Mucosa of descending colon (tissue), 3 donors: ENCODE measurements at regions not wholly inside any gene's neighbourhood (a gene's known extent, or its start where the extent isn't known, plus 50 kb on each side); places are given as distances from the start of the nearest gene placed in this dataset.

Experiments used
- ATAC-seq: fragments of 200-7000 bp; cut with Tn5 transposase; one replicate; pipeline ENCODE4 v1.9.1; 2020; ENCODE audit warnings: mild to moderate bottlenecking, moderate library complexity
- DNase-seq, 3 donors: peaks; one replicate each; pipeline ENCODE4 v3.0.0-alpha.2; 2020
- H3K36me3 ChIP-seq: fragments of 200-600 bp; one replicate; pipeline ENCODE4 v1.8.0; 2021; ENCODE audit warnings: low read depth, mild to moderate bottlenecking
- H3K4me1 ChIP-seq: fragments of 200-600 bp; one replicate; pipeline ENCODE4 v1.8.0; 2021; ENCODE audit warnings: low read depth, mild to moderate bottlenecking
- H3K4me3 ChIP-seq: fragments of 200-600 bp; one replicate; pipeline ENCODE4 v1.8.0; 2021; ENCODE audit warnings: mild to moderate bottlenecking
- H3K9me3 ChIP-seq: fragments of 200-600 bp; one replicate; pipeline ENCODE4 v1.8.0; 2021; ENCODE audit warnings: mild to moderate bottlenecking
- intact Hi-C, 2 donors: fragments of 100-400 bp; cut with DNase I in 1 of 2; cut with micrococcal nuclease in 1 of 2; formaldehyde crosslinking; loops; one replicate each; pipeline versions ENCODE4 v1.11.0 to v1.11.1; 2022; cut with DNase I, micrococcal nuclease
- TF ChIP-seq, protein P1 (sequence below): fragments of 200-600 bp; IDR thresholded peaks from one replicate; pipeline ENCODE4 v1.8.0; 2022; ENCODE audit warnings: antibody characterized with exemption, mild to moderate bottlenecking
- donor health status: DM: no; HTN: no; CAD: no; lungs with moderate emphysema.
- donor health status: DM: no; HTN: no; CAD: no.
- donor health status: DM: no; HTN: yes; CAD: no.

DNA sequence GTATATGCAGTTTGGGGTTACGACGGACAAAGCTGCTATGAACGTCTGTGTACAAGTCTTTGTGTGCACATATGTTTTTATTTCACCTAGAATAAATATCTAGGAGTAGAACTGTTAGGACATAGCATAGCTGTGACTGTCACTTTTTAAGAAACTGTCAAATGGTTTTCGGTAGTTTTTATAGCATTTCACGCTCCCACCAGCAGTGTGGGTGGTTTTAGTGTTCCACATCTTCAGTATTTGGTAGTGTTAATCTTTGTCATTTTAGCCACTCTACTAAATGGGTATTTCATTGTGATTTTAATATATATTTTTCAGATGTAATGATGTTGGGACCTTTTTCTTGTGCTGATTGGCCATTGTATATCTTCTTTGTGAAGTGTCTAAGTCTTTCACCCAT lies 109.1 kb upstream of the BCAT1 start:
- intact Hi-C loops: no loop called here
- Histone ChIP-seq H3K4me3 (no peak overlapping the region), H3K36me3 (no peaks in the 10 kb centered on the region), H3K4me1 (no peaks in the 10 kb centered on the region), H3K9me3 (no peaks in the 10 kb centered on the region)
- TF ChIP-seq, protein P1, sequence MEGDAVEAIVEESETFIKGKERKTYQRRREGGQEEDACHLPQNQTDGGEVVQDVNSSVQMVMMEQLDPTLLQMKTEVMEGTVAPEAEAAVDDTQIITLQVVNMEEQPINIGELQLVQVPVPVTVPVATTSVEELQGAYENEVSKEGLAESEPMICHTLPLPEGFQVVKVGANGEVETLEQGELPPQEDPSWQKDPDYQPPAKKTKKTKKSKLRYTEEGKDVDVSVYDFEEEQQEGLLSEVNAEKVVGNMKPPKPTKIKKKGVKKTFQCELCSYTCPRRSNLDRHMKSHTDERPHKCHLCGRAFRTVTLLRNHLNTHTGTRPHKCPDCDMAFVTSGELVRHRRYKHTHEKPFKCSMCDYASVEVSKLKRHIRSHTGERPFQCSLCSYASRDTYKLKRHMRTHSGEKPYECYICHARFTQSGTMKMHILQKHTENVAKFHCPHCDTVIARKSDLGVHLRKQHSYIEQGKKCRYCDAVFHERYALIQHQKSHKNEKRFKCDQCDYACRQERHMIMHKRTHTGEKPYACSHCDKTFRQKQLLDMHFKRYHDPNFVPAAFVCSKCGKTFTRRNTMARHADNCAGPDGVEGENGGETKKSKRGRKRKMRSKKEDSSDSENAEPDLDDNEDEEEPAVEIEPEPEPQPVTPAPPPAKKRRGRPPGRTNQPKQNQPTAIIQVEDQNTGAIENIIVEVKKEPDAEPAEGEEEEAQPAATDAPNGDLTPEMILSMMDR: no peak
- ATAC-seq (no peak), DNase-seq (no peak)

DNA sequence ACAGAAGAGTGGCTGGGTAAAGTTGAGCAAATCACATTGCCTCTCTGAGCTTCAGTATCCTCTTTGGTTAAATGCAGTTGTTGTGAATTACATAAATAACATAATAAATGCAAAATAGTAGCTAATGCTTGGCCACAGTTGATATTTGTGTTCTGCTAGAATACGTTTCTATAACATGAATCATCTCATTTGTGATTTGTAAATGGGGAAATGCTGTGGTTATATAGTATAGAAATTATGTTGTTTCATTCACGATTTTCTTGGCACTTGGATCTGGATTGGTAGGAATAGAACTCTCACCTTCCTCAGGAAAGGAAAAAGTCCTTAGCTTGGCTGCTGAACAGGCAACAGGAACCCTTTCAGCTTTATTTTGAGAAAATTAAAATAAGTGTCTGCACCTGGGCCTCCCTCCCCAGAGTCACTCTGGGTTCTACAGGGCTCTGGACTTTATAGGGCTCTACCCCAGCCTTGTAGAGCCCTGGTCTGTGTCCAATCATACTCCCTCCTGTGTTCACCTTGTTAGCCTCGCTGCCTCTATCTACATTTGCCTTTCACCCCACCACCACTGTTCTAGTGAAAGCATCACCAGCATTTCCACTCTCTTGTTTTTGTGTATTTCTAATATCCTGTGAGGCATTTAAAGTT lies 107.7 kb upstream of the BCAT1 start:
- Histone ChIP-seq H3K36me3 (no peaks in the 10 kb centered on the region), H3K9me3 (no peaks in the 10 kb centered on the region), H3K4me3 (no peak overlapping the region), H3K4me1 (no peaks in the 10 kb centered on the region)
- TF ChIP-seq, protein P1: no peak
- intact Hi-C loops: no loop called here
- ATAC-seq (no peak), DNase-seq (no peak)

DNA sequence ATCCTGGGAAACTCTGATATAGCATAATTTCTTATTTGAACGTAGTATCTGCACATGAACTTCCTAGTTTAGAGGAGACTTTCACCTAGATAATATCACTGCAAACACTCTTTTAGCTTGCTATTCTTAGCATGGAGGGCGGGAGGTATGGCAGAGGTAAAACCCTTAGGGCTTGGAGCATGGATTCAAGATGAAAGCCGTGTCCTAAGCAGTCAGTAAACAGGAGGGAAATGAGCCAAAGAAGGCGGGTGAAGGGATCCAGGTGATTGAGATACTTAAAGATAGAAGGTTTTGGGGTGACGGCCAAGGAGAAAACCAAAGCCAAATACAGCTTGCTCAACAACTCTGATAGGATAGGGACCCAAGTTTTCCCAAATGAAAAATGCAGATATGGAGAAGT lies 107.1 kb upstream of the BCAT1 start:
- no peak for ATAC-seq
- Histone ChIP-seq H3K36me3 (no peaks in the 10 kb centered on the region), H3K4me1 (no peaks in the 10 kb centered on the region), H3K9me3 (no peaks in the 10 kb centered on the region), H3K4me3 (no peak overlapping the region)
- intact Hi-C loops: no loop called here
- TF ChIP-seq, protein P1: no peak
- DNase-seq: no peak

DNA sequence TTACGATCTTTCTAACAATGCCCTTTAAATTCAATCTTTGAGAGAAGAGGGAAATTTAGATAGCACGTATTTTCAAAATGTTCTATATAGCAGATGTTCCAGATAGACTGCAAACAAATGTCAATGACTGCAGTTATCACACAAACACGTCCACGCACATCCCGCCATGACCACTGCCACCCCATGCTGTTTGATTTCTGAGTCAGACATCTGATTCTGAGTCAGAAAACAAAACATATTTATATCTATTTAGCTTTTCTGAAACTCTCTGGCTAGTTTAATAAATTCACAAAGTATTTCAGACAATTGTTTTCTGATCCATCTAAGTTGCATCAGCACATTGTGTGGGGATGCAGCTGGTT lies 105.9 kb upstream of the BCAT1 start:
- H3K4me1 ChIP-seq: no peaks in the 10 kb centered on the region
- TF ChIP-seq, protein P1: no peak
- no peak overlapping the region for H3K4me3 ChIP-seq
- no peak for DNase-seq
- no peaks in the 10 kb centered on the region for H3K9me3 ChIP-seq
- intact Hi-C loops: no loop called here
- no peaks in the 10 kb centered on the region for H3K36me3 ChIP-seq
- ATAC-seq: no peak

DNA sequence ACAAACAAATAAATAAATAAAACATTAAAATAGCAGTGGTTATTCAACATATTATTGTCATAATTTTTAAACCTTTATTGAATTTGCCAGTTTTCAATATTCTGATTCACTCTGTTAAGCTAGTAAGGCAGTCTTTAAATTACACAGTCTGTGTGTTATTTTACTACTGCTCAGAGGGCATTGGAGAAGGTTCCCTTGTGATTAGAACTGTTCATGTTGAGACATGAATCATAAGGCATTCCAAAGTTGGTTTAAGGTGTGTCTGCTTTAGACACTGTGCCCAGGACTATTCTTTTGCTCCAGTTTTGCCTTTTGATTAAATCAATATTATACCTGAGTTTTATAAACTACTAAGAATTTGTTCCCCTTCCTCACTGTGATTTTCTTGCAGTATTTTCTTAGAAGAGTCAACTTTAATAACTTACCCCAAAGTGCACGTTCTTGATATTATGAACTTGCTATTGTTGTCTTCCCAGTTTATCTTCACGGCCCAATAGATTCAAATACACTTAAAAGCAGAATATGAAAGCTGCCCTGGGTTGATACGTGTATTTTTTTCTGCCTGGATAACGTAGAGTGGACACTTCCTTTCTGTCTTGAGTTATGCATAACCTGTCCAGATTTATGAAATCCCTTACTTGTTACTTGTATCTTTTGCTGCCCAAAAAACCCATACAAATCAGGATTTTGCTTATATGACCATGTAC lies 105.3 kb upstream of the BCAT1 start:
- Histone ChIP-seq H3K4me1 (no peaks in the 10 kb centered on the region), H3K4me3 (no peak overlapping the region), H3K9me3 (no peaks in the 10 kb centered on the region), H3K36me3 (no peaks in the 10 kb centered on the region)
- TF ChIP-seq, protein P1: no peak
- DNase-seq (no peak), ATAC-seq (no peak)
- intact Hi-C loops: no loop called here
